ENCODE measurements at regions not wholly inside any gene's neighbourhood (a gene's known extent, or its start where the extent isn't known, plus 50 kb on each side); places are given as distances from the start of the nearest gene placed in this dataset.
"Not testable (repeated sequence)": the region's sequence is repeated elsewhere in the genome, so short reads cannot be mapped to it uniquely, and the experiment has no call there.

- ATAC-seq (no peak), DNase-seq (no peak)
Observed at GRCh38 chr20:1825938-1826445, 69.2 kb upstream of the SIRPA start.

GRCh38 chr20:1825507-1825906 lies 69.7 kb upstream of the SIRPA start:
- DNase-seq (no peak), ATAC-seq (no peak)

GRCh38 chr20:1824834-1825233 lies 70.4 kb upstream of the SIRPA start:
- DNase-seq: no peak
- ATAC-seq: no peak

GRCh38 chr20:1824181-1824580 lies 71.0 kb upstream of the SIRPA start:
- ATAC-seq (no peak), DNase-seq (no peak)

- no peak for DNase-seq
- no peak for ATAC-seq
Observed at GRCh38 chr20:1823450-1823844, 71.8 kb upstream of the SIRPA start.

- no peak for DNase-seq
- no peak for ATAC-seq
Observed at GRCh38 chr20:1822564-1823449, 72.4 kb upstream of the SIRPA start.

GRCh38 chr20:1820138-1821079 lies 74.8 kb upstream of the SIRPA start:
- DNase-seq (no peak), ATAC-seq (no peak)

GRCh38 chr20:1819311-1820137 lies 75.7 kb upstream of the SIRPA start:
- DNase-seq (no peak), ATAC-seq (no peak)

GRCh38 chr20:1818895-1819294 lies 76.3 kb upstream of the SIRPA start:
- ATAC-seq (no peak), DNase-seq (no peak)

- DNase-seq: no peak
- ATAC-seq: no peak
Observed at GRCh38 chr20:1818247-1818840, 76.9 kb upstream of the SIRPA start.

- no peak for ATAC-seq
Observed at GRCh38 chr20:1817577-1818211, 77.5 kb upstream of the SIRPA start.

GRCh38 chr20:1816384-1817381 lies 78.5 kb upstream of the SIRPA start:
- no peak for DNase-seq
- ATAC-seq: no peak

More at GRCh38 chr20:1817577-1818211, 77.5 kb upstream of the SIRPA start:
- no peak for DNase-seq

GRCh38 chr20:1815502-1816085 lies 79.6 kb upstream of the SIRPA start:
- DNase-seq (no peak), ATAC-seq (no peak)

- DNase-seq, ATAC-seq: not testable (repeated sequence)
Observed at GRCh38 chr20:1814861-1815260, 80.3 kb upstream of the SIRPA start.

- DNase-seq (no peak), ATAC-seq (no peak)
Observed at GRCh38 chr20:1813674-1814635, 81.3 kb upstream of the SIRPA start.

- ATAC-seq (no peak), DNase-seq (no peak)
Observed at GRCh38 chr20:1813101-1813529, 82.1 kb upstream of the SIRPA start.

GRCh38 chr20:1811621-1812498 lies 83.3 kb upstream of the SIRPA start:
- DNase-seq (no peak), ATAC-seq (no peak)
